ENCODE measurements at regions not wholly inside any gene's neighbourhood (a gene's known extent, or its start where the extent isn't known, plus 50 kb on each side); places are given as distances from the start of the nearest gene placed in this dataset.

GRCh38 chr6:126131246-126131645, 144.9 kb downstream of the TRMT11 start:
- no peak for DNase-seq
- TF ChIP-seq, protein P1, sequence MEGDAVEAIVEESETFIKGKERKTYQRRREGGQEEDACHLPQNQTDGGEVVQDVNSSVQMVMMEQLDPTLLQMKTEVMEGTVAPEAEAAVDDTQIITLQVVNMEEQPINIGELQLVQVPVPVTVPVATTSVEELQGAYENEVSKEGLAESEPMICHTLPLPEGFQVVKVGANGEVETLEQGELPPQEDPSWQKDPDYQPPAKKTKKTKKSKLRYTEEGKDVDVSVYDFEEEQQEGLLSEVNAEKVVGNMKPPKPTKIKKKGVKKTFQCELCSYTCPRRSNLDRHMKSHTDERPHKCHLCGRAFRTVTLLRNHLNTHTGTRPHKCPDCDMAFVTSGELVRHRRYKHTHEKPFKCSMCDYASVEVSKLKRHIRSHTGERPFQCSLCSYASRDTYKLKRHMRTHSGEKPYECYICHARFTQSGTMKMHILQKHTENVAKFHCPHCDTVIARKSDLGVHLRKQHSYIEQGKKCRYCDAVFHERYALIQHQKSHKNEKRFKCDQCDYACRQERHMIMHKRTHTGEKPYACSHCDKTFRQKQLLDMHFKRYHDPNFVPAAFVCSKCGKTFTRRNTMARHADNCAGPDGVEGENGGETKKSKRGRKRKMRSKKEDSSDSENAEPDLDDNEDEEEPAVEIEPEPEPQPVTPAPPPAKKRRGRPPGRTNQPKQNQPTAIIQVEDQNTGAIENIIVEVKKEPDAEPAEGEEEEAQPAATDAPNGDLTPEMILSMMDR (IDR thresholded peaks at IDR 0.05; ENCODE audit: unreplicated experiment) = no peak
- no TSS peak for BruUV-seq (replicated peaks)
- no peak overlapping the region for H3K4me3 Mint-ChIP-seq (ENCODE audit: low read depth, unreplicated experiment)
- CTCF ChIA-PET = no interaction called here
- H3K27me3 Mint-ChIP-seq (ENCODE audit: unreplicated experiment) = no peaks in the 10 kb centered on the region
- H3K36me3 Mint-ChIP-seq (ENCODE audit: insufficient read depth, unreplicated experiment) = no peaks in the 10 kb centered on the region
- no peak overlapping the region for H3K27ac Mint-ChIP-seq (ENCODE audit: unreplicated experiment)
- no peaks in the 10 kb centered on the region for H3K4me1 Mint-ChIP-seq (ENCODE audit: low read depth, unreplicated experiment)
- intact Hi-C loops (cut with micrococcal nuclease; ENCODE audit: unreplicated experiment) = no loop called here
- no peaks in the 10 kb centered on the region for H3K9me3 Mint-ChIP-seq (ENCODE audit: low read depth, unreplicated experiment)

DNA sequence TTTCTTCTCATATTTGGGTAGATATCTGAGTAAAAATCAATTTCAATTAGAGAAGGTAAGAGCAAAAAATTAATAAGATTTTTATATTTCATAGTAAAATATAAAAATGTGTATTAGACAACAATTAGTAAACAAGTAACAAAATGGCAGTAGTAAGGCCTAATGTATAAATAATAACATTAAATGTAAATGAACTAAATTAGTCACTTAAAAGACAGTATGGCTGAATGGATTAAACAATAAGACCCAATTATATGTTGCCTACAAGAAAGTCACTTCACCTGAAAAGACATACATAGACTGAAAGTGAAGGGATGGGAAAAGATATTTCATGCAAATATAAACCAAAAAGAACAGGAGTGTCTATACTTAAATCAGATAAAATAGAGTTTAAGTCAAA, 147.6 kb downstream of the TRMT11 start:
- no peak for DNase-seq
- no peaks in the 10 kb centered on the region for H3K4me1 Mint-ChIP-seq (ENCODE audit: low read depth, unreplicated experiment)
- CTCF ChIA-PET = no interaction called here
- H3K9me3 Mint-ChIP-seq (ENCODE audit: low read depth, unreplicated experiment) = peaks cover 2% of the 10 kb centered on the region
- no peak overlapping the region for H3K27ac Mint-ChIP-seq (ENCODE audit: unreplicated experiment)
- TF ChIP-seq, protein P1 (IDR thresholded peaks at IDR 0.05; ENCODE audit: unreplicated experiment) = no peak
- no peaks in the 10 kb centered on the region for H3K27me3 Mint-ChIP-seq (ENCODE audit: unreplicated experiment)
- BruUV-seq (replicated peaks) = no TSS peak
- intact Hi-C loops (cut with micrococcal nuclease; ENCODE audit: unreplicated experiment) = loop anchor here (1.0 kb wide), 1 partner anchor 11 kb away; no protein-coding TSS in a partner anchor
- no peaks in the 10 kb centered on the region for H3K36me3 Mint-ChIP-seq (ENCODE audit: insufficient read depth, unreplicated experiment)
- H3K4me3 Mint-ChIP-seq (ENCODE audit: low read depth, unreplicated experiment) = no peak overlapping the region

- Mint-ChIP-seq H3K4me1 (ENCODE audit: low read depth, unreplicated experiment) (no peaks in the 10 kb centered on the region), H3K4me3 (ENCODE audit: low read depth, unreplicated experiment) (no peak overlapping the region), H3K27ac (ENCODE audit: unreplicated experiment) (no peak overlapping the region), H3K36me3 (ENCODE audit: insufficient read depth, unreplicated experiment) (no peaks in the 10 kb centered on the region), H3K27me3 (ENCODE audit: unreplicated experiment) (no peaks in the 10 kb centered on the region), H3K9me3 (ENCODE audit: low read depth, unreplicated experiment) (peaks cover 2% of the 10 kb centered on the region)
- TF ChIP-seq, protein P1 (IDR thresholded peaks at IDR 0.05; ENCODE audit: unreplicated experiment) = no peak
- intact Hi-C loops (cut with micrococcal nuclease; ENCODE audit: unreplicated experiment) = loop anchor here (1.0 kb wide), 1 partner anchor 11 kb away; no protein-coding TSS in a partner anchor
- CTCF ChIA-PET = no interaction called here
- no peak for DNase-seq
- BruUV-seq (replicated peaks) = no TSS peak
These were observed 148.2 kb downstream of the TRMT11 start for GRCh38 chr6:126134491-126134890.

DNA sequence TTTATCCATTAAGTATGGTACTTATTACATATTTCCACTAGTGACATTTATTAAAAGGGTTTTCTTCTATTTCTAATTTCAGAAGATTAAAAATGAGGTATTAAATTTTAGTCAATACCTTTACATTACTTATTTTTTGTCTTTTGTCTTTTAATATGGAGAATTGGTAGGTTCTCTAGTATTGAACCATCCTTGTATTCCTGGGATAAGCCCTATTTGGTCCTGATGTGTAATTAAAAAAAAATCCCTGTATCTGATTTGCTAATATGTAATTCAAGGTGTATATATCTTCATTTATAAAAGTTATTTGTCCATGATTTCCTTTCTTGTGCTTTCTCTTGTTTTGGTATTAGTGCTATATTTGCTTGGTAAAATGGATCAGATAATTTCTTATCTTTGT, 153.7 kb downstream of the TRMT11 start:
- Mint-ChIP-seq H3K4me3 (ENCODE audit: low read depth, unreplicated experiment) (no peak overlapping the region), H3K27me3 (ENCODE audit: unreplicated experiment) (no peaks in the 10 kb centered on the region), H3K36me3 (ENCODE audit: insufficient read depth, unreplicated experiment) (no peaks in the 10 kb centered on the region), H3K9me3 (ENCODE audit: low read depth, unreplicated experiment) (peaks cover 2% of the 10 kb centered on the region), H3K27ac (ENCODE audit: unreplicated experiment) (no peak overlapping the region), H3K4me1 (ENCODE audit: low read depth, unreplicated experiment) (no peaks in the 10 kb centered on the region)
- TF ChIP-seq, protein P1 (IDR thresholded peaks at IDR 0.05; ENCODE audit: unreplicated experiment) = no peak
- no TSS peak for BruUV-seq (replicated peaks)
- intact Hi-C loops (cut with micrococcal nuclease; ENCODE audit: unreplicated experiment) = no loop called here
- CTCF ChIA-PET = no interaction called here
- DNase-seq = no peak
